ENCODE measurements at regions not wholly inside any gene's neighbourhood (a gene's known extent, or its start where the extent isn't known, plus 50 kb on each side); places are given as distances from the start of the nearest gene placed in this dataset.

Small RNAs in the stretch of these regions (small RNA-seq; reads per million reads assigned to genes)
- gene GNG5P5 (ENCODE audit: insufficient read depth in 2 of 3, insufficient read length in 3 of 3, low read depth in 2 of 3, low replicate concordance in 1 of 3): 0 reads per million in 3 experiments
- 0 reads per million in 3 experiments for gene RN7SL700P (ENCODE audit: insufficient read depth in 2 of 3, insufficient read length in 3 of 3, low read depth in 2 of 3, low replicate concordance in 1 of 3)

All from HepG2 (cell line).